GM21619 (cell line): ENCODE measurements at regions not wholly inside any gene's neighbourhood (a gene's known extent, or its start where the extent isn't known, plus 50 kb on each side); places are given as distances from the start of the nearest gene placed in this dataset.

Experiments
- ATAC-seq: cut with Tn5 transposase; IDR thresholded peaks from one replicate; pipeline ENCODE4 v1.9.1; 2021; ENCODE audit not compliant: unreplicated experiment

DNA sequence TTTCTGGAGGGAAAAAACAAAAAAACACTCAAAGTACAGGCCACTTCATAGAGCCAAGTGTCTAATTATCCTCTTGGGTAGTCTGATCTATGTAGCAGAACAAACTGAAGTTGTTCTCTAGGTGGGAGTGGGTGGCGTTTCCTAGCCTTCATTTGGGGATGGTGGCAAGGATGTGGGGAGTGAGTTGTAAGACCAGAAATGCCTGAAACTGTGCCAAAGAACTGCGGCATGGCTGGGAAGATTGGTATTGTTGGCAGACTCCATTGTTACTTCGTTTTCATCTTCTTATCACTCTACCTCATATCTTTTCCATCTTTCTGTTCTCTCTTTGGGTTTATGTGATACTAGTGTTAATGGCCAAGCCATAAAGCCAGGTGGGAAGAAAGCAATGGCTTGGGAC lies 177.3 kb upstream of the DDHD1 start:
- no peak for ATAC-seq

GRCh38 chr14:53328841-53329240 lies 175.7 kb upstream of the DDHD1 start:
- ATAC-seq: no peak

- ATAC-seq: no peak
Observed at GRCh38 chr14:53327716-53328115, 174.6 kb upstream of the DDHD1 start.

GRCh38 chr14:53325176-53325806 lies 172.2 kb upstream of the DDHD1 start:
- ATAC-seq: no peak

DNA sequence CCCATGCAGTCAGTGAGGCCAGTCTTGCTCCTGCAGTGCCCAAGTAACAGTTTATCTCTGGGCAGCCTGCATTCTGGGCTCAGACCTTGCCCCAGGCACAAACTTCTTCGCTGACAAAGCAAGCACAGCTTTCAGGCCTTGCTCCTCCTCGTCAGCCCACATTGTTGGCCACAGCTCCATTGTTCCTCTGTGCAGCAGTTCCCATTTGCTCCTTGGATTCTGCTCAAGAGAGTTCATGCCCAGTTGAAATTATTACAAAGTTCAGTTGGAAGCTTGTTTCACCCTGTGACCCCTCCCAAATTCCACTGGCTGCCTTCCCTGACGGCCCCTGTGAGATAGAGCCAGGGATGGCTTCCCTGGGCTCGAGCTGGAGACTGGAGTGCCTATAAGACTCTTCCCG lies 163.4 kb upstream of the DDHD1 start:
- no peak for ATAC-seq

DNA sequence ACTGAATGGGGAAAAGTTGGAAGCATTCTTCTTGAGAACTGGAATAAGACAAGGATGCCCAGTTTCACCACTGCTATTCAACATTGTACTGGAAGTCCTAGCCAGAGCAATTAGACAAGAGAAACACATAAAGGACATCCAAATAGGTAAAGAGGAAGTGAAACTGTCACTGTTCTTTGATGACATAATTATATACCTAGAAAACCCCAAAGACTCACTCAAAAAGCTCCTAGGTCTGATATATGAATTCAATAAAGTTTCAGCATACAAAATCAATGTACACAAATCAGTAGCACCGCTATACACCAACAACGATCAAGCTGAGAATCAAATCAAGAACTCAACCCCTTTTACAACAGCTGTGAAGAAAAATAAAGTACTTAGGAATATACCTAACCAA lies 157.3 kb upstream of the DDHD1 start:
- peak; percentile 87 for ATAC-seq

- ATAC-seq: no peak
Observed at GRCh38 chr14:53306911-53307310, 153.8 kb upstream of the DDHD1 start.

- peak; percentile 61 for ATAC-seq
Observed at GRCh38 chr14:53306267-53306721, 153.2 kb upstream of the DDHD1 start.

- ATAC-seq: no peak
Observed at GRCh38 chr14:53304726-53305381, 151.7 kb upstream of the DDHD1 start.

DNA sequence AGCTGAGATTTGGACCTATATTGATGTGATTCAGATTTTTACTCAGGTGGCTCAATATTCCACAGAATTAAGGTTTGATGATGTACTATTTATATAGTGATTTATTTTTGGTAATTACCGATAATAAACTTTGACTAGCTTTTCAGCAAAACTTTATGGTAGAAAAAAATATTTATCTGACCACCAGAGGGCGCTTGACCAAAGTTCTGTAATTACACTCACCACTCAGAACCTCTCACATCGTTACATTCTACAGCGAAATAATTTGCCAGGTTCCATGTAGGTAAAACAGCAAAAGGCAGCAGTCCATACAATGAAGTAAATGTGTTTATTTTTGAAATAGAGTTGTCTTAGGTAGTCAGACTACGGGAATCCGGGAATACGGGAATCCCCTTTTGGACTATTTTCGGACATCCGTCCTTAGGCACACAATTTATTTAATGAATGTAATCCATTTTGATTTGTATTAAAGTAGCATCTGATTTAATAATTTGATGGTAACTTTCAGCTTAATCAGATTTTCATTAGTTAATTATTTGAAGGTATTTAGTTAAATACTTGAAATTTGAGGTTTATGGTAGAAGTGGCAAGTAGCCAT lies 143.0 kb upstream of the DDHD1 start:
- no peak for ATAC-seq

- no peak for ATAC-seq
Observed at GRCh38 chr14:53295372-53295771, 142.2 kb upstream of the DDHD1 start.

GRCh38 chr14:53286301-53286700 lies 133.2 kb upstream of the DDHD1 start:
- ATAC-seq: no peak

DNA sequence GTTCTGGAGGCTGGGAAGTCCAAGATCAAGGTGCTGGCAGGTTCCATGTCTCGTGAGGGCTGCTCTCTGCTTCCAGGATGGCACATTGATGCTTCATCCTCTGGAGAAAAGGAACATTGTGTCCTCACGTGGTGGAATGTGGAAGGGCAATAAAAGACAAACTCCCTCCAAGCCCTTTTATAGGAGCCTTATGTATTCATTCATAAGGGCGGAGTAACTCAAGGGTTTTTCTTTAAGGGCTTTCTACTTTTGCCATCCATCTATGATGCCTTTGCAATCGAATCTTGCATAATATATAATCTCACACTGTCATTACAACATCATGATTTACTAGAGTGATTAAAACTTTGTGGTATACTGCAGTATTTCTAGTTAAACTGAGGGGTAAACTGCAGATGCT lies 132.7 kb upstream of the DDHD1 start:
- no peak for ATAC-seq

GRCh38 chr14:53285064-53285463 lies 131.9 kb upstream of the DDHD1 start:
- no peak for ATAC-seq

GRCh38 chr14:53278602-53279506 lies 125.7 kb upstream of the DDHD1 start:
- no peak for ATAC-seq

DNA sequence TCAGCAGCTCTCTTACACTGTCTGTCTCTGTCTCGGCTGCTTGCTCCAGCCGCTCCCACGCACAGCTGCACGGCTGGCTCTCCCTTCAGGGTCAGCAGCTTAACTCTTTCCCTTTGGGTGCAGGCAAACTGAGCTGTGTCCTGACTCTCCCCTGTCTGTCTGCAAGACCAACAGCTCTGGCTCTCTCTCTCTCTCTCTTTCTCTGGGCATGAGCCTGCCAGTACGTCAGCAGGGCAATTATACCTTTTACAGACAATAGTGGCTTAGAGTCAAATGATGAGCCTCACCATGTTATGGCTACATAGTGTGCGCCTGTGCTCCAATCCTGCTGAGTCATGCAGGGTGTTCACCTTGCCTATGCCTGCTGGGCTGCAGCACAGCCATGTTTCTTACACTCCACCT lies 120.5 kb upstream of the DDHD1 start:
- no peak for ATAC-seq

GRCh38 chr14:53265025-53265424 lies 111.9 kb upstream of the DDHD1 start:
- no peak for ATAC-seq

- no peak for ATAC-seq
Observed at GRCh38 chr14:53260928-53261327, 107.8 kb upstream of the DDHD1 start.

DNA sequence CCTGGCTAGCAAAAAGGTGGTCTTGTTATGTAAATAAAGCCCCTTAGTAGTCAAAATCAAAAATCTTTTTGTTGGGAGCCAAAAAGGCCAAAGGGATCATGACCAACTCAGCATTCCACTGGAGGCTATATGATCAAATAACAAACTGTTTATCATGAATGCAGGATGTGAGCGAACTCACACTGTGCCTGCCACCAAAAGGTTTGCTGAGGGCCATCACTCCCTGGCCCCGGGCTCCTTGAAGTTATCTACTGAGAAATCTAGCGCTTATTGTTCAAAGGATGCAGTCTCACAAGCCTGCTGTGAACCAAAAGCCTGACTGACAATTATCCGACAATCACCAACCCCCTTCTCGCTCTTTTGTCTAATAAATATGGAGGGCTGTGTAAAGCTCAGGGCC lies 107.2 kb upstream of the DDHD1 start:
- ATAC-seq: no peak

DNA sequence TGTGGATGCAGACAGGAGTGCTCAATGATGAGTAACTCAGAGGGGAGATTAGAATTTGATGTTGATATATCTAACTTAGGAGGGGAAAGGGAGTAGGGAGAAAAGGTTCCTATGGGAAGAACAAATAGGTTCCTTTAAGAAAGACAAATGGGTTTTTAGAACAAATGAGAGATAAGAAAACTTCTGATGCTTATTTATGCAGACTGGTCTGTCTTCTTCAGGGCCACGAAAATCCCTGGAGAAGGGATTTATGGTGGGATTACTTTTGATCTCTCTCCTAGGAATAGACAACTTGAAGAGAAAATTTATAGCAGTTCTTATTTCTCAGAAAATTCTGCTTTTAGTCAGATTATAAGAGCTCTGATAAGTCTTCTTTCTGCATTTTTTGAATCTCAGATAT lies 99.0 kb upstream of the DDHD1 start:
- ATAC-seq: no peak

DNA sequence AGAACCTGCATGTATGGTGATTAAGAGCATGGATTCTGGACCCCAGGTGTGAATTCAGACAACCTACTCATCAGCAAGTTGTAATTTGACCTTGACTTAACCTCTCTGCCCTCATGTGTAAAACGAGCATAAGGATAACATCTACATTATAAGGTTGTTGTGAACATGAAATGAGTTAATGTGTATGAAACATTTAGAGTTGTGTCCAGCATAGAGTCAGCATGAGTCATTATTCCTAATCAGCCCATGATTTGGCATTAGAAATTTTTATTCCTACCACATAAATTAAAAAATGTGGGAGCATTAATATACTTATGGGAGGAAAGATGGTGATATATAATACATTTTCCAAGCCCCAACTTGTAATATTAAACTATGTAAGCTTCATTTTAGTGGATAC lies 95.9 kb upstream of the DDHD1 start:
- no peak for ATAC-seq
